GM12892 (cell line): ENCODE measurements at regions not wholly inside any gene's neighbourhood (a gene's known extent, or its start where the extent isn't known, plus 50 kb on each side); places are given as distances from the start of the nearest gene placed in this dataset.

Experiments used
- POLR2A ChIP-seq: IDR thresholded peaks from 2 replicates; pipeline ENCODE4 v1.6.1; 2011; ENCODE audit warnings: low read depth, low read length, control low read depth
- TAF1 ChIP-seq: IDR thresholded peaks from 2 replicates; pipeline ENCODE4 v1.6.1; 2011; ENCODE audit warnings: low read depth, mild to moderate bottlenecking, control low read depth, low read length, borderline replicate concordance

DNA sequence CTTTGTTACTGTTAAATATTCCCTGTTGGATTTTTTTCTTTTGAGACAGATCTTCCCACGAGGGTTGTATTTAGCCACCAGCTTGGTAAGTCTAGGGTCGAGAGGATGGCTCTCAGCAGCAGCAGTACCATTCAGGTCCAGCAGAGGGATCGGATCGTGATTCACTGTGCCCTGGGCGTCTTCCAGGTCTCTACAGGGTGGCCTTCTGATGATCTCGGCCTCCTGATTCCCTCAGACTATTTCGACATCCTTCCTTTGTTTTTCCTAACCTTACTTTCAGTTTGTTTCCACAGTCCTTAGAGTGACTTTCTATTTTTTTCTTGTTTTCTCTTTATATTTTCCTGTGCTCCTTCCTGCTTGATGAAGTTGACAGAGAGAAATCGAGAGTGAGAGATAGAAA is 1436.9 kb downstream of the UQCRFS1 start:
- TF ChIP-seq POLR2A = no peak
- no peak for TF ChIP-seq TAF1
